ES-I3 (cell line): ENCODE measurements at regions not wholly inside any gene's neighbourhood (a gene's known extent, or its start where the extent isn't known, plus 50 kb on each side); places are given as distances from the start of the nearest gene placed in this dataset.

ENCODE experiments used
- H3K36me3 ChIP-seq: 2 replicates; pipeline ENCODE4 v1.6.1; 2013; ENCODE audit warnings: mild to moderate bottlenecking, low read length, control low read depth, moderate library complexity; ENCODE audit not compliant: insufficient read depth
- H3K4me1 ChIP-seq: 2 replicates; pipeline ENCODE4 v1.6.1; 2013; ENCODE audit warnings: mild to moderate bottlenecking, control low read depth, low read length; ENCODE audit not compliant: insufficient read depth
- H3K9ac ChIP-seq: 2 replicates; pipeline ENCODE4 v1.6.1; 2013; ENCODE audit warnings: low read depth, mild to moderate bottlenecking, low read length, moderate library complexity
- H3K9me3 ChIP-seq: 2 replicates; pipeline ENCODE4 v1.6.1; 2013; ENCODE audit warnings: mild to moderate bottlenecking, low read length, moderate library complexity; ENCODE audit not compliant: control insufficient read depth, insufficient read depth

DNA sequence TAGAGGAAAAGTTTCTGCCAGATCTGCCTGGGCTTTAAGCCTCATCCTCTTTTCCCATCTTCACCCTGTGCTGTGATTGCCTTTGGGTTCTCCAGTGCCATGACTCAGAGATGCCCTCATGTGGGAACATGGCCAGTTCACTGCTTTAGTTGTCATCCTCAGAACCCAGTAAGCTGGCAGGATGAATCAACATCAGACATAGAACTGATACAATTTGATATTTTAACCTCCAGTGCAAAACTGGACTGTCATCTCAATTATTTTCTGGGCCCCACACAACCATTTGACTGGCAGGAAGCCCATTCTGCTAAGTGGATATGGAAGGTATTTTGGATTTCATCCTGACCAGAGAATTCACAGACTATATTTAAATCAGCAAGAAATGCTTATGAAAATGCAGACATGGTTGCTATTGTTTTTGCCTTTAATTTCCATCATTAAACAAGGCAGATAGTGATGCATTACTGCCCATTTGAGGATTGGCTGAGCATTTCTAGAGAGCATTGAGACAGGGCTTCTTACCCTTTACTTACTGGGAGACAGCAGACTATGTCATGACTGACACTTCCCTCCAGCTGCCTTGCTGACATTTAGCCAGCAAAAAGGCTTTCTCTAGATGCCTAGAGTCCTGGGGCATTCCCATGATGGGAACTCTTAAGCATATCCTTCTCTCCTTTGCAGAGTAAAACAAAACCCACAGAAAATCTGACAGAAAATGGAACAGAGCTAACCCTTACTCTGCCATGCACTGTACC, 327.1 kb upstream of the MTNR1B start:
- no peaks in the 10 kb centered on the region for H3K4me1 ChIP-seq
- H3K36me3 ChIP-seq = no peaks in the 10 kb centered on the region
- no peak overlapping the region for H3K9ac ChIP-seq
- H3K9me3 ChIP-seq = no peaks in the 10 kb centered on the region

DNA sequence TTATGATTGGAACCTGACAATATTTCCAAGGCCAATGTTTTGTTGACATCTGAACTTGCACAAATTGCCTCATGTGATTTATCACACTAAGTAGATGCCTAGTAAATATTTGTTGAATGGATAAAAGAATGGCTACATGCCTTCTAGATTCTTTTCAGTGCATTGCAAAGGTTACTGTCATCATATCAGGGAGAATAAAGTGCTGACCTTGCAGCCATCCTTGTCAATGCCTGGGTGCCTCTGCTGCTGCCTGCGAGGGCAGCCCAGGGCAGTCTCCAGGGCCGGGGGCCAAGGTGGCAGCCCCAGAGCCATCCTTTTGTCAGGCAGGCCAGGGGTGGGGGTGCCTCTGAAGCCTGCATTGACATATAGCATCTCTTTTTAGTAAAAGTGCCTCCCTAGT, 325.6 kb upstream of the MTNR1B start:
- Histone ChIP-seq H3K36me3 (no peaks in the 10 kb centered on the region), H3K4me1 (no peaks in the 10 kb centered on the region), H3K9ac (no peak overlapping the region), H3K9me3 (no peaks in the 10 kb centered on the region)

GRCh38 chr11:92644595-92645445, 324.6 kb upstream of the MTNR1B start:
- H3K9ac ChIP-seq = no peak overlapping the region
- no peaks in the 10 kb centered on the region for H3K4me1 ChIP-seq
- no peaks in the 10 kb centered on the region for H3K9me3 ChIP-seq
- no peaks in the 10 kb centered on the region for H3K36me3 ChIP-seq

- Histone ChIP-seq H3K36me3 (no peaks in the 10 kb centered on the region), H3K9ac (no peak overlapping the region), H3K9me3 (no peaks in the 10 kb centered on the region), H3K4me1 (no peaks in the 10 kb centered on the region)
Measured at GRCh38 chr11:92651159-92651558, 318.3 kb upstream of the MTNR1B start.

GRCh38 chr11:92653454-92653853, 316.0 kb upstream of the MTNR1B start:
- Histone ChIP-seq H3K9me3 (no peaks in the 10 kb centered on the region), H3K9ac (no peak overlapping the region), H3K36me3 (no peaks in the 10 kb centered on the region), H3K4me1 (no peaks in the 10 kb centered on the region)

- no peak overlapping the region for H3K9ac ChIP-seq
- H3K36me3 ChIP-seq = no peaks in the 10 kb centered on the region
- H3K9me3 ChIP-seq = no peaks in the 10 kb centered on the region
- H3K4me1 ChIP-seq = no peaks in the 10 kb centered on the region
Measured at GRCh38 chr11:92656783-92657182, 312.7 kb upstream of the MTNR1B start.

DNA sequence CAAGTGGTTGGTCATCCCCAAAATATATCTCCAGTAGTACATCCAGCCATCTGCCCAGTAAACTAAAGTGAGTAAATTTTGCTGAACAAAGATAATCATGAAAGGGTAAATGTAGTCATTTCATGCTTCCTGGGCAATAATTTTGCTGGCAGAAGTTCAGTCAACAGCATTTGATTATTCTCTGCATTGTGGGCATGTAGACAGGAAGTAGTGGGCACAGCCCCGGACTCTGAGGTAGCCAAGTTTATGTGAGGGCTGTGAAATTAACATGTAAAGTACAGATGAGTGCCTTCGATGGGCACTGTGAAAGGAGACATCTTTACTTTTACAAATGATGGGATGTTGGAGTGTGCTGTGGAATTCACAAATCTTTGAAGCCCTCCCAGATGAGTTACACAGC, 312.2 kb upstream of the MTNR1B start:
- no peaks in the 10 kb centered on the region for H3K36me3 ChIP-seq
- no peaks in the 10 kb centered on the region for H3K9me3 ChIP-seq
- no peak overlapping the region for H3K9ac ChIP-seq
- H3K4me1 ChIP-seq = no peaks in the 10 kb centered on the region

GRCh38 chr11:92658733-92659132, 310.7 kb upstream of the MTNR1B start:
- Histone ChIP-seq H3K36me3 (no peaks in the 10 kb centered on the region), H3K9ac (no peak overlapping the region), H3K9me3 (no peaks in the 10 kb centered on the region), H3K4me1 (no peaks in the 10 kb centered on the region)

DNA sequence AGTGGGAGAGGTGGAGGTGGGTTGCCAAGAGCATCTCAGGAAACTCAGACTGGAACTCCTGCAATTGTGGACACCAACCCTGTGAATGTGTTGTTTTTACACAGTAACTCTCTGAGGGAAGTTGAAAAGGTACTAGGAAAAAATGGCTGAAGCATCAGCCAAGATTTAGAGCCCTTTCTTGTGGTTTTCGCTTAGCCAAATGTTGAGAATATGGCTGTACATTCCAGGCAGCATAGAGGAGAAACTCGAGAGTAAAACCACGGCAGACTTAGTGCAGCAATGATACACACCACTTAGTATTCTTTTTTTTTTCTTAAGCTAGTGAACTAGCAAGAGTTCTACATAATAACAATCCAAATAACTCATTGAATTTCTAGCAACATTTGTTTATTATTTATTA, 309.7 kb upstream of the MTNR1B start:
- Histone ChIP-seq H3K36me3 (no peaks in the 10 kb centered on the region), H3K4me1 (no peaks in the 10 kb centered on the region), H3K9ac (no peak overlapping the region), H3K9me3 (no peaks in the 10 kb centered on the region)

DNA sequence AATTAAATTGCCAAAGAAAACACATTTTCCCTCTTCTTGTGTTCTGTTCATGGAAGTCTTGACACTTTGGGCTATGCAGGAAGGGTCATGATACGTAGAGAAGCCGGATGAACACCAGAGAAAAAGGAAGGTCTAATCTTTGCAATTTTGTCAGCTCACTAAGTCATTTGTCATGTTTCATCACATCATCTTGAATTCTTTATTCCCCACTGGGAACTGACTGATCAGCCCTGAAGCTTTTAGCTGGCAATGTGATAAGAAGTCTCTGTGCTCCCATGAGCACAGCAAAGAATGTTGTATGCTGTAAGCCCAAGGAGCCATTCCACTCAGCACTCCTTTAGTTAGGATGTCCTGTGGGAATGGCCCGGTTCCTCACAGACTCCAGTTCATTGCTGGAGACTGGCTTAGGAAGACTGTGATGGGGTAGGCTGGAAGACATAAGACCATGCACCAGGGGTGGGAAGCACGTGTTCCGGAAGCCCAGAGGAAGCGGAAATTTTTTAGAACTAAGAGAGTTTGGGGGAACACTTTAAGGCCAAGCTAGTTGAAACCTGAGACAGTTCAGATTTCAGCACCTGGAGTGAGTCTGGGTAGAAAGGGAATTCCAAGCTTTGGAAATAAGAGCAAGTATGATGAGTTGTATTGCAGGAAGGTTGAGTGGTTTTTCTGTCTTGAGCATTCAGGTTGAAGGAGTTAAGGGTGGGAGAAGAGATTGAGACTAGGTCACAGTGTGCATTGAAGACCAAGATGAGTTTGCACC, 306.7 kb upstream of the MTNR1B start:
- Histone ChIP-seq H3K36me3 (no peaks in the 10 kb centered on the region), H3K9ac (no peak overlapping the region), H3K4me1 (peaks cover 4% of the 10 kb centered on the region; the same call in 1 of the 2 replicates), H3K9me3 (no peaks in the 10 kb centered on the region)

DNA sequence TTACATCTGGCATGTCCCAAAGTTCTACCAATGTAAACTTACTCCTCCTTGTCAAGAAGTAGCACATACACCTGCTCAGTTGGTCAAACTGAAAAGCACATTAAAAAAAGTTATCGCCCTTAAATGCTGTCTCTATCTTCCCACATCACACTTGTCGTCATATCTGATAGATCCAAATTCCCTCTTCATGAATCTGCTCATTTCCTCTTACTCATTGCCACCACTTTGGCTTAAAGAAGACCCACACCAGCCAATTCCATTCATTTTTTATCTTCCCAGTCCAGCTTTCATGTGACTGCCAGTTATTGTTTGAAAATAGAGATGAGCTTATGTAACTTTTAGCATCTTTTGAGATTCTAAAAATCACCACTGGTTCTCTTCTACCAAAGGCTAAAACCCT, 305.9 kb upstream of the MTNR1B start:
- H3K9ac ChIP-seq = no peak overlapping the region
- no peaks in the 10 kb centered on the region for H3K9me3 ChIP-seq
- peaks cover 8% of the 10 kb centered on the region; the same call in 1 of the 2 replicates for H3K4me1 ChIP-seq

GRCh38 chr11:92667486-92668152, 301.8 kb upstream of the MTNR1B start:
- peaks cover 17% of the 10 kb centered on the region for H3K4me1 ChIP-seq
- H3K36me3 ChIP-seq = no peaks in the 10 kb centered on the region

More for the DNA sequence above, 305.9 kb upstream of the MTNR1B start:
- H3K36me3 ChIP-seq = no peaks in the 10 kb centered on the region

GRCh38 chr11:92670308-92670890, 299.1 kb upstream of the MTNR1B start:
- Histone ChIP-seq H3K36me3 (no peaks in the 10 kb centered on the region), H3K9me3 (no peaks in the 10 kb centered on the region), H3K4me1 (peaks cover 17% of the 10 kb centered on the region), H3K9ac (no peak overlapping the region)

More at GRCh38 chr11:92667486-92668152, 301.8 kb upstream of the MTNR1B start:
- Histone ChIP-seq H3K9me3 (no peaks in the 10 kb centered on the region), H3K9ac (no peak overlapping the region)

- peaks cover 17% of the 10 kb centered on the region for H3K4me1 ChIP-seq
- H3K36me3 ChIP-seq = no peaks in the 10 kb centered on the region
- no peaks in the 10 kb centered on the region for H3K9me3 ChIP-seq
- H3K9ac ChIP-seq = no peak overlapping the region
Measured at GRCh38 chr11:92671081-92671480, 298.4 kb upstream of the MTNR1B start.
